Sigmoid colon (tissue), 4 donors: ENCODE measurements at regions not wholly inside any gene's neighbourhood (a gene's known extent, or its start where the extent isn't known, plus 50 kb on each side); places are given as distances from the start of the nearest gene placed in this dataset.

Experiments
- EP300 ChIP-seq, 4 donors: sonication (generic); formaldehyde crosslinking; IDR thresholded peaks; one replicate each; pipeline ENCODE4 v1.6.1; 2017; ENCODE audit warnings: antibody characterized with exemption in 4 of 4
- POLR2AphosphoS5 ChIP-seq, 4 donors: sonication (generic); formaldehyde crosslinking; IDR thresholded peaks; one replicate each; pipeline ENCODE4 v1.6.1; 2017; ENCODE audit warnings: antibody characterized with exemption in 4 of 4
- TF ChIP-seq, protein P1 (sequence below), 4 experiments: fragments of 450-650 bp in 3 of 4; fragments of 200-600 bp in 1 of 4; IDR thresholded peaks; one replicate each; pipeline ENCODE4 v1.5.1; 2016 to 2019; ENCODE audit warnings: antibody characterized with exemption in 4 of 4, mild to moderate bottlenecking in 3 of 4, moderate library complexity in 2 of 4

DNA sequence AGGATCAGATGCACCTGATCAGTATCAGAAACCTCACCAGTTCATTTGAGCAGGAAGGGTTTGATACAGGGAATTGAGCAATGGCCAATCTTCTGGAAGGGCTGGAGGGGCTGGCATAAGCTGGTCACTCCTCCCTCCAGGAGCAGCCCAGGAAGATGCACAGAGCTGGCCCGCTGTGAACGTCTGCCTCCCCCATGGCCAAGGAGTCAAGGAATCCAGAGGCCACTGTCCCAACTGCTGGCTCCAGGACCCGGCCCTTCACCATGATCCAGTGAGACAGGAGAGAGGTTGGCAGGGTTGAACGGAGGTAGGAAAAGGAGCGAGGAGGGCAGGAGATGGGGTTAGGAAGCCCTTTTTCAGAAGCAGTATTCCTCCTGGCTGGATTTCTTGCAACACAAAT, 113.9 kb upstream of the CST7 start:
- TF ChIP-seq, protein P1, sequence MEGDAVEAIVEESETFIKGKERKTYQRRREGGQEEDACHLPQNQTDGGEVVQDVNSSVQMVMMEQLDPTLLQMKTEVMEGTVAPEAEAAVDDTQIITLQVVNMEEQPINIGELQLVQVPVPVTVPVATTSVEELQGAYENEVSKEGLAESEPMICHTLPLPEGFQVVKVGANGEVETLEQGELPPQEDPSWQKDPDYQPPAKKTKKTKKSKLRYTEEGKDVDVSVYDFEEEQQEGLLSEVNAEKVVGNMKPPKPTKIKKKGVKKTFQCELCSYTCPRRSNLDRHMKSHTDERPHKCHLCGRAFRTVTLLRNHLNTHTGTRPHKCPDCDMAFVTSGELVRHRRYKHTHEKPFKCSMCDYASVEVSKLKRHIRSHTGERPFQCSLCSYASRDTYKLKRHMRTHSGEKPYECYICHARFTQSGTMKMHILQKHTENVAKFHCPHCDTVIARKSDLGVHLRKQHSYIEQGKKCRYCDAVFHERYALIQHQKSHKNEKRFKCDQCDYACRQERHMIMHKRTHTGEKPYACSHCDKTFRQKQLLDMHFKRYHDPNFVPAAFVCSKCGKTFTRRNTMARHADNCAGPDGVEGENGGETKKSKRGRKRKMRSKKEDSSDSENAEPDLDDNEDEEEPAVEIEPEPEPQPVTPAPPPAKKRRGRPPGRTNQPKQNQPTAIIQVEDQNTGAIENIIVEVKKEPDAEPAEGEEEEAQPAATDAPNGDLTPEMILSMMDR (IDR thresholded peaks at IDR 0.05) = no peak
- TF ChIP-seq POLR2AphosphoS5 (IDR thresholded peaks at IDR 0.05) = no peak
- no peak for TF ChIP-seq EP300 (IDR thresholded peaks at IDR 0.05)
